SK-N-SH (cell line): ENCODE measurements at regions not wholly inside any gene's neighbourhood (a gene's known extent, or its start where the extent isn't known, plus 50 kb on each side); places are given as distances from the start of the nearest gene placed in this dataset.
"Not testable (repeated sequence)": the region's sequence is repeated elsewhere in the genome, so short reads cannot be mapped to it uniquely, and the experiment has no call there.

Source experiments
- CTCF ChIA-PET: fragments of 300-600, 350-600 bp; formaldehyde crosslinking; extraction: SDS; loops from one replicate; lab custom pipeline; 2021; lab: Yijun Ruan, JAX
- POLR2A ChIA-PET: fragments of 350-600 bp; sonication (Branson Sonifier 250); formaldehyde crosslinking; extraction: SDS; loops from one replicate; lab custom pipeline; 2020; ENCODE audit warnings: antibody characterized with exemption, inconsistent platforms; lab: Yijun Ruan, JAX
- DNase-seq: peaks from one replicate; pipeline ENCODE4 v3.0.0; 2012
- H2AFZ ChIP-seq: fragments of 200-600 bp; sonication (generic); 2 replicates; pipeline ENCODE4 v1.8.1; 2016; ENCODE audit warnings: antibody characterized with exemption, mild to moderate bottlenecking, low read depth
- H3F3A ChIP-seq: fragments of 200-600 bp; sonication (generic); replicated peaks from 2 replicates; pipeline ENCODE3; 2016; ENCODE audit warnings: antibody characterized with exemption, mild to moderate bottlenecking; ENCODE audit not compliant: insufficient read depth
- H3K27ac ChIP-seq, 2 experiments: fragments of 200-500 bp in 1 of 2; fragments of 200-600 bp in 1 of 2; sonication (Bioruptor generic) in 1 of 2; sonication (generic), shearing (Covaris generic) in 1 of 2; 2 replicates each; pipeline versions ENCODE4 v1.5.1 to v1.6.1; 2014 to 2016; ENCODE audit warnings: low read depth in 2 of 2, inconsistent platforms in 1 of 2, low read length in 1 of 2, mild to moderate bottlenecking in 1 of 2, mixed read lengths in 1 of 2
- H3K27me3 ChIP-seq: fragments of 200-600 bp; sonication (generic), shearing (Covaris generic); 2 replicates; pipeline ENCODE4 v1.6.1; 2016; ENCODE audit warnings: mixed run types; ENCODE audit not compliant: insufficient read depth
- H3K36me3 ChIP-seq, 2 experiments: fragments of 200-500 bp in 1 of 2; fragments of 200-600 bp in 1 of 2; sonication (Bioruptor generic) in 1 of 2; sonication (generic) in 1 of 2; replicated peaks in 1 of 2; 2 replicates each; pipeline versions ENCODE3 to v1.5.1; 2014 to 2016; ENCODE audit warnings: low read length in 1 of 2, mild to moderate bottlenecking in 1 of 2; ENCODE audit not compliant: insufficient read depth in 2 of 2, control insufficient read depth in 1 of 2
- H3K4me1 ChIP-seq, 2 experiments: fragments of 200-500 bp in 1 of 2; fragments of 200-600 bp in 1 of 2; sonication (Bioruptor generic) in 1 of 2; sonication (generic), shearing (Covaris generic) in 1 of 2; 2 replicates each; pipeline versions ENCODE4 v1.5.1 to v1.6.1; 2014 to 2016; ENCODE audit warnings: low read depth in 1 of 2, low read length in 1 of 2, mixed run types in 1 of 2; ENCODE audit not compliant: insufficient read depth in 2 of 2, control insufficient read depth in 1 of 2
- H3K4me2 ChIP-seq: fragments of 200-600 bp; sonication (generic), shearing (Covaris generic); 2 replicates; pipeline ENCODE4 v1.6.1; 2017; ENCODE audit warnings: mixed run types
- H3K4me3 ChIP-seq, 2 experiments: fragments of 200-500 bp in 1 of 2; fragments of 200-600 bp in 1 of 2; sonication (Bioruptor generic) in 1 of 2; sonication (generic), shearing (Covaris generic) in 1 of 2; 2 replicates each; pipeline versions ENCODE4 v1.5.1 to v1.8.1; 2014 to 2016; ENCODE audit warnings: low read depth in 2 of 2, inconsistent platforms in 1 of 2, low read length in 1 of 2, mild to moderate bottlenecking in 1 of 2, mixed read lengths in 1 of 2, moderate library complexity in 1 of 2
- H3K79me2 ChIP-seq: fragments of 200-600 bp; sonication (generic); 2 replicates; pipeline ENCODE4 v1.8.1; 2017; ENCODE audit warnings: mild to moderate bottlenecking; ENCODE audit not compliant: insufficient read depth
- H3K9ac ChIP-seq: fragments of 200-600 bp; sonication (generic); 2 replicates; pipeline ENCODE4 v1.6.1; 2017; ENCODE audit warnings: mixed run types
- H3K9me2 ChIP-seq: fragments of 200-600 bp; sonication (generic); 2 replicates; pipeline ENCODE4 v1.6.1; 2017; ENCODE audit warnings: mixed run types
- H3K9me3 ChIP-seq: fragments of 200-600 bp; sonication (generic); 2 replicates; pipeline ENCODE4 v1.6.1; 2017; ENCODE audit warnings: mixed run types, mild to moderate bottlenecking, moderate library complexity
- H4K20me1 ChIP-seq: fragments of 200-600 bp; sonication (generic); 2 replicates; pipeline ENCODE4 v1.6.1; 2017; ENCODE audit warnings: mild to moderate bottlenecking, mixed run types; ENCODE audit not compliant: insufficient read depth
- EP300 ChIP-seq, 2 experiments: IDR thresholded peaks; 2 replicates each; pipeline versions ENCODE4 v1.4.0 to v1.6.1; 2012; ENCODE audit warnings: borderline replicate concordance in 1 of 2, low read depth in 1 of 2, low read length in 1 of 2
- FOXJ3 ChIP-seq: sonication (generic); formaldehyde crosslinking; IDR thresholded peaks from 2 replicates; pipeline ENCODE4 v1.5.1; 2020; ENCODE audit warnings: mild to moderate bottlenecking, missing genetic modification reagents
- FOXM1 ChIP-seq: IDR thresholded peaks from 2 replicates; pipeline ENCODE4 v1.4.0; 2012; ENCODE audit warnings: low read depth, mild to moderate bottlenecking
- GABPA ChIP-seq: IDR thresholded peaks from 2 replicates; pipeline ENCODE4 v1.4.0; 2012; ENCODE audit warnings: low read depth, mild to moderate bottlenecking
- GATA2 ChIP-seq: sonication (generic); formaldehyde crosslinking; IDR thresholded peaks from 2 replicates; pipeline ENCODE4 v1.5.0; 2020; ENCODE audit warnings: mild to moderate bottlenecking, missing genetic modification reagents
- MAX ChIP-seq: IDR thresholded peaks from 2 replicates; pipeline ENCODE4 v1.4.0; 2012; ENCODE audit warnings: low read depth
- NFIC ChIP-seq: IDR thresholded peaks from 2 replicates; pipeline ENCODE4 v1.4.0; 2012; ENCODE audit warnings: borderline replicate concordance
- POLR2AphosphoS5 ChIP-seq: IDR thresholded peaks from 2 replicates; pipeline ENCODE4 v1.6.1; 2012; ENCODE audit warnings: low read depth, low read length
- RAD21 ChIP-seq: IDR thresholded peaks from 2 replicates; pipeline ENCODE4 v1.6.1; 2012; ENCODE audit warnings: mild to moderate bottlenecking, low read length
- RCOR1 ChIP-seq: fragments of 150-350 bp; IDR thresholded peaks from 2 replicates; pipeline ENCODE4 v1.6.1; 2017; ENCODE audit warnings: antibody characterized with exemption, low read length
- REST ChIP-seq: IDR thresholded peaks from 2 replicates; pipeline ENCODE4 v1.6.1; 2012; ENCODE audit warnings: mild to moderate bottlenecking, low read depth, low read length, moderate library complexity
- SMC3 ChIP-seq: IDR thresholded peaks from 2 replicates; pipeline ENCODE4 v1.6.1; 2012; ENCODE audit warnings: low read depth, low read length, improper control_type of control experiment
- TCF12 ChIP-seq: IDR thresholded peaks from 2 replicates; pipeline ENCODE4 v1.4.0; 2012
- YY1 ChIP-seq: IDR thresholded peaks from 2 replicates; pipeline ENCODE4 v1.4.0; 2012; ENCODE audit warnings: low read depth, mild to moderate bottlenecking
- WGBS: methylation state at CpG from one replicate; pipeline ENCODE4 v1.1.6; 2017; ENCODE audit warnings: low lambda C conversion rate; 5-methylcytosine and 5-hydroxymethylcytosine counted together
- TF ChIP-seq, protein P1 (sequence below): fragments of 150-350 bp; IDR thresholded peaks from 2 replicates; pipeline ENCODE4 v1.6.1; 2017; ENCODE audit warnings: antibody characterized with exemption, low read length, low read depth, borderline replicate concordance

GRCh38 chr7:96827701-96828100, 118.1 kb upstream of the SEM1 start (continued):
- TF ChIP-seq FOXM1: no peak
- TF ChIP-seq REST: no peak

- H4K20me1 ChIP-seq, POLR2A ChIA-PET, H3K9me2 ChIP-seq, H3K36me3 ChIP-seq, H3K27me3 ChIP-seq, H3K4me3 ChIP-seq, H3K4me2 ChIP-seq, H3K79me2 ChIP-seq, DNase-seq, H3K27ac ChIP-seq, H2AFZ ChIP-seq, H3K9me3 ChIP-seq, H3F3A ChIP-seq, H3K4me1 ChIP-seq, H3K9ac ChIP-seq: not testable (repeated sequence)
- whole genome bisulfite sequencing: 75% methylated on average over 4 of the region's 4 CpGs
- CTCF ChIA-PET: interaction anchor here (1.1 to 1.9 kb wide), 3 partner anchors 10 to 199 kb away, joined by 3 to 5 read pairs (median 4); no protein-coding TSS in a partner anchor
Measured at GRCh38 chr7:96829121-96829520, 119.5 kb upstream of the SEM1 start.

DNA sequence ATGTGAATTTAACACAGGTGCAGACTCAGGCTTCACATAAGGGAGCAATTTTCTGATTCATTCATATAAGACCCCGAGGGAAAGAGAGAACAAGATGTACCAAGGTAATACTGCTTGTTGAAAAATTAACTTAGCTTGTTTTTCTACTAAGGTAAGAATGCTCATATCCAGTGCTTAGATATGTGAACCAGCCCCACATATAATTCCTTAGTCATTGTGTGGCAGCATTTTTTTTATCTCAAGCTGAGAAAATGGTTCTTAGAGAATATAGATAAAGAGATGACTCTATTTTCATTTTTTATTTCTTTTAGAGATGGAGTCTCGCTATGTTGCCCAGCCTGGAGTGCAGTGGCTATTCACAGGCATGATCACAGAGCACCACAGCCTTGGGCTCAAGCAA, 121.8 kb upstream of the SEM1 start:
- Histone ChIP-seq H3K9me2 (no peaks in the 10 kb centered on the region), H3K36me3 (no peaks in the 10 kb centered on the region), H3F3A (no peaks in the 10 kb centered on the region), H3K4me3 (no peak overlapping the region), H3K9ac (no peak overlapping the region), H4K20me1 (no peaks in the 10 kb centered on the region), H3K9me3 (no peaks in the 10 kb centered on the region), H3K4me1 (peaks cover 0 to 6% of the 10 kb centered on the region in 2 experiments; a peak in 1 of 4 replicates), H3K4me2 (no peak overlapping the region), H2AFZ (no peak overlapping the region), H3K27ac (no peak overlapping the region), H3K27me3 (no peaks in the 10 kb centered on the region), H3K79me2 (no peaks in the 10 kb centered on the region)
- DNase-seq: no peak
- 29% methylated on average over 2 of the region's 2 CpGs for WGBS
- ChIA-PET CTCF (interaction anchor here (1.1 to 1.4 kb wide), 2 partner anchors 9 to 27 kb away, joined by 3 to 4 read pairs; no protein-coding TSS in a partner anchor), POLR2A (no interaction called here)
- no peak for TF ChIP-seq REST
- TF ChIP-seq TCF12: no peak
- no peak for TF ChIP-seq POLR2AphosphoS5
- no peak for TF ChIP-seq YY1
- no peak for TF ChIP-seq NFIC
- no peak for TF ChIP-seq FOXJ3 (CRISPR knock-in tag)
- TF ChIP-seq GATA2 (CRISPR knock-in tag): no peak
- no peak for TF ChIP-seq RCOR1
- no peak for TF ChIP-seq RAD21
- TF ChIP-seq EP300 (IDR thresholded peaks at IDR 0.05; ENCODE audit: borderline replicate concordance in 1 of 2, low read depth in 1 of 2, low read length in 1 of 2): no peak
- TF ChIP-seq, protein P1, sequence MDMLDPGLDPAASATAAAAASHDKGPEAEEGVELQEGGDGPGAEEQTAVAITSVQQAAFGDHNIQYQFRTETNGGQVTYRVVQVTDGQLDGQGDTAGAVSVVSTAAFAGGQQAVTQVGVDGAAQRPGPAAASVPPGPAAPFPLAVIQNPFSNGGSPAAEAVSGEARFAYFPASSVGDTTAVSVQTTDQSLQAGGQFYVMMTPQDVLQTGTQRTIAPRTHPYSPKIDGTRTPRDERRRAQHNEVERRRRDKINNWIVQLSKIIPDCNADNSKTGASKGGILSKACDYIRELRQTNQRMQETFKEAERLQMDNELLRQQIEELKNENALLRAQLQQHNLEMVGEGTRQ: no peak
- no peak for TF ChIP-seq GABPA
- no peak for TF ChIP-seq FOXM1
- TF ChIP-seq MAX: no peak
- TF ChIP-seq SMC3: no peak
